Endothelial cell of hepatic sinusoid (primary cell): ENCODE measurements at regions not wholly inside any gene's neighbourhood (a gene's known extent, or its start where the extent isn't known, plus 50 kb on each side); places are given as distances from the start of the nearest gene placed in this dataset.

ENCODE experiments used
- in situ Hi-C: cut with HindIII; loops from 2 replicates; pipeline ENCODE4 v1.10.0; 2017; ENCODE audit warnings: low sequenced_read_pairs

- in situ Hi-C loops, result no loop called here
Measured at GRCh38 chrX:45368705-45369104, 168.0 kb upstream of the DIPK2B start.

- in situ Hi-C loops, result no loop called here
Measured at GRCh38 chrX:45363596-45363995, 162.9 kb upstream of the DIPK2B start.

- in situ Hi-C loops, result no loop called here
Measured at GRCh38 chrX:45360571-45360970, 159.9 kb upstream of the DIPK2B start.

DNA sequence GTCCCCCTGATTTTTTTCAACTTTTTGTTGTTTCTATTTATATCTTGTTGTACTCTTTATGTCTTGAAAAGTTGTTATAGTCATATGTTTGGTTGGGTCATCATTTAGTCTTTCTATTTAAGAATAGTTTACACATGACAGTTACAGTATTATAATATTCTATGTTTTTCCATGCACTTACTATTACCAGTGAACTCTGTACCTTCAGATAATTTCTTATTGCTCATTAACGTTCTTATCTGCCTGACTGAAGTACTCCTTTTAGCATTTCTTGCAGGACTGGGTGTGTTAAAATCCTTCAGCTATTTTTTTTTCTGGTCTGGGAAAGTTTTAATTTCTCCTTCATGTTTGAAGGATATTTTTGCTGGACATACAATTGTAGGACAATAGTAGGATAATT is 157.7 kb upstream of the DIPK2B start:
- in situ Hi-C loops, result no loop called here

GRCh38 chrX:45353456-45353855 is 152.8 kb upstream of the DIPK2B start:
- in situ Hi-C loops, result no loop called here

- in situ Hi-C loops, result no loop called here
Measured at GRCh38 chrX:45352611-45353010, 151.9 kb upstream of the DIPK2B start.

GRCh38 chrX:45351478-45351877 is 150.8 kb upstream of the DIPK2B start:
- in situ Hi-C loops, result no loop called here

GRCh38 chrX:45348296-45348695 is 147.6 kb upstream of the DIPK2B start:
- in situ Hi-C loops, result no loop called here

- in situ Hi-C loops, result no loop called here
Measured at GRCh38 chrX:45347877-45348276, 147.2 kb upstream of the DIPK2B start.

- in situ Hi-C loops, result no loop called here
Measured at GRCh38 chrX:45344594-45344993, 143.9 kb upstream of the DIPK2B start.

DNA sequence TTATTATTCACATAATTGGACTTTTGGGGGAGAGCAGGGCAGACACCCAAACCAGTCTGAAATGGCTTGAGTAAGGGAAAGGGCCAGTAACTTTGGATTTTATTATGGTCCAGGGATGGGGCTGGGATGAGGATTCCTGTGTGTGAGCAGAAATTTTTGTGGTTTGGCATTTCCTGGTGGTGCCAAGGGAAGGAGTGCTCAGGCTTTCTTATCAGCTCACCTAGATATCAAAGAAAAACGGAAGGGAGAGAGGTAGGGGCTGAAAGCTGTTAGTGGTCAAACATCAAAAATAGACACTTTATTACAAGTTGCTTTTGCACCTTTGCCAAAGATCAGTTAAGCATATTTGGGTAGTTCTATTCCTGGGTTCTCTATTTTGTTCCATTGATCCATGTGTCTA is 128.5 kb upstream of the DIPK2B start:
- in situ Hi-C loops, result no loop called here

DNA sequence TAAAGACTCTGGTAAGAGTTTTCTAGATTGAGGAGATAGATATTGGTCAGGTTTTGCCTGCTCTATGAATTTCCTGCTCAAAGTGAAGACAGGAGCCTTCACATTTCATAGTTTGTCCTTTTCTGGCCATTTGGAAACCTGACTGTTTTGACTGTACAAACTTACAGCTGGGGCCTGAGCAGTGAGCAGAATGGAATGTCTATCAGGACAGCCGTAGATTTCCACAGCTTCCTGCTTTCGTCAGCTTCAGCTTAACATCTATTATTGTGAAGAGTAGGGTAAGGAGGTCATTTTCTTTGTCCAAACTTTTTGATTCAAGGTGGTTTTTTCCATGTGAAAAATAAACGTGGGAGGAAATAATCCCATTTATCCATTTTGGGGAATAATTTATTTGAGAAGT is 124.3 kb upstream of the DIPK2B start:
- in situ Hi-C loops, result loop anchor here (25.0 kb wide), 1 partner anchor 437 kb away; no protein-coding TSS in a partner anchor

DNA sequence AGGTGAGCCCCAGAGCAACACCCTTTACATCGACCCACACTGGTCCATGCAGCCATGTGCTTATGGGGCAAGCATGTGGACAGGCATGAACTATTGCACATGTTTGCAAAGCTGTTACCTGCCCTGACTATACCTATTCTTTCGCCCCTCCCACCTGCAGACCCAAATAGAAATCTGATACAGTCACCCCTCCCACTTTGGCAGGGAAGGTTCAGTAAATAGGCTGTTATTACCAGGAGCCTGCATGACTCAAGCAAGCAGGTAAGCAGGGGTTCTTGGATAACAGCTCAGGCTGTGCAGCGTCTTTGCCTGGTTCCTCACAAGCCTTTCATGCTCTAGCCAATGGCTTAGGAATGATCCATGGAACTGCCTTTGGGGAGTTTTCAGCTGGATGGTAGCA is 122.7 kb upstream of the DIPK2B start:
- in situ Hi-C loops, result loop anchor here (25.0 kb wide), 1 partner anchor 439 kb away; no protein-coding TSS in a partner anchor

DNA sequence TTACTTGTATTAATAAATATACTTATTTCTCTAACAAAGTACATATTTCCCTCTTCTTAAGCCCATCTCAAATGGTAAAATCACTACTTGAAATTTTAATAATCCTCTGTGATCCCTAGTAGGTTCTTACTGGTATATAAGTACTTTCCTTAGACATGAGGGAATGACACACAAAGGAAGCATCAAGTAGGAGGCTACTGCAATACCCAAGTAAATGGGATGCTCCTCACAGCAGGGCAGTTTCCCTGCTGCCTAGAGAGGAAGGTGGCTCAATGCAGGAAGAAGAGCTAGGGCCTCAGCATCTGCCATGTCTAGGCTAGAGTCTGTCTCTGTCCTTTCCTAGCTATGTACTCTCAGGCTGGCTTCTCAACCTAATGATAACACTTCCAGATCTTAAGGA is 122.1 kb upstream of the DIPK2B start:
- in situ Hi-C loops, result loop anchor here (25.0 kb wide), 1 partner anchor 439 kb away; no protein-coding TSS in a partner anchor

DNA sequence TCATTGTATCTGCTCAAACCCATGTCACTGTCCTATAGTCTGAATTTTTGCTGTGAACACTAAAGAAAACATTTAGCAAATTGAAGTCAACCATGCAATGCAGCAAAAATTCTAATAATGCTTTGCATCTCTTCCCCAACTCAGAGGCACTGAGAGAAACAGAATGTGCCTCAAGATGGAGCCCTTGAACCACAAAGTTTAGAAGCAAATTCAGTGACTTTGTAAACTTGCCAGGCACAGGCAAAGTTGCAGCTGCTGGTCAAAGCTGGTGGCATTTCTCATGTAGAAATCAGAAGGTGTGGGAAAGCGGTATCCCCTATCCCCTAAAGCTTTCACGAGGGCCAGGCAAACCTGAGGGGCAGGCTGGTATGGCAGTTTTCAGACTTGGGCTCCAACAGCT is 121.7 kb upstream of the DIPK2B start:
- in situ Hi-C loops, result loop anchor here (25.0 kb wide), 1 partner anchor 440 kb away; no protein-coding TSS in a partner anchor

GRCh38 chrX:45320191-45320590 is 119.5 kb upstream of the DIPK2B start:
- in situ Hi-C loops, result loop anchor here (25.0 kb wide), 1 partner anchor 442 kb away; no protein-coding TSS in a partner anchor

DNA sequence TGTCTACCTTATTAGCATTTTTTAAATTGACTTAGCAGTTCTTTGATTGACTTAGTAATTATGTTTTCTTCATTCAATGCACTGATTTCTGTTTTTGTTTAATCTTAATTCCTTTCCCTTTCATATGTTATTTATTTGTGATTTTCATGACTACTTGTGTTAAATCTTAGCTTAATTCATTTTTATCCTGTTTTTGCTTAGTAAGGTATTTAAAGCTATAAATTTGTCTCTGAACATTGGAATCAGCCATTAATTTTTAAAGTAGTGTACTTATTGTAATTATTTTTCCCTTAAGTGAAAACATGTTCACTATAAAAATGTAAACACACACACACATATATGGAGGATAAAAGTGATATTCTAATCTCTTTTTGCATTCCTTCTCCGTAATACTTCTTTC is 109.1 kb upstream of the DIPK2B start:
- in situ Hi-C loops, result loop anchor here (25.0 kb wide), 1 partner anchor 452 kb away; no protein-coding TSS in a partner anchor

DNA sequence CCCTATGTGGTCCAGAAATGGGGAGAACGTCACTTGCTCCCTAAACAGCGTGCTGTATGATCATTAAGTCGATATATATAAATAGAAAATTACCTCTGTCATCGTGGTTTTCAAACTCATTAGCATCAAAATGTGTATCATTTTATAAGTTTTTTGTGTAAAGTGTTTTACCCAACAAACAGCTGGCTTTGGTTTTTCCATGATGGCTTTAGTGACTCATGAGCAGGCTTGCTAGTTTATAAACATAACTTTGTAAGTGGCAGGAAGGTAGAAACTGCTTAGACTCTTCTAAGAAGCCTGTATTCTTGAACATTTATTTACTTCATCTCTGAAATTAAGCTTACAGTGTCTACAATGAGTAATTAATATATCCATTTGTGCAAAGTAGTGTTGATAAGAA is 108.4 kb upstream of the DIPK2B start:
- in situ Hi-C loops, result loop anchor here (25.0 kb wide), 1 partner anchor 453 kb away; no protein-coding TSS in a partner anchor

DNA sequence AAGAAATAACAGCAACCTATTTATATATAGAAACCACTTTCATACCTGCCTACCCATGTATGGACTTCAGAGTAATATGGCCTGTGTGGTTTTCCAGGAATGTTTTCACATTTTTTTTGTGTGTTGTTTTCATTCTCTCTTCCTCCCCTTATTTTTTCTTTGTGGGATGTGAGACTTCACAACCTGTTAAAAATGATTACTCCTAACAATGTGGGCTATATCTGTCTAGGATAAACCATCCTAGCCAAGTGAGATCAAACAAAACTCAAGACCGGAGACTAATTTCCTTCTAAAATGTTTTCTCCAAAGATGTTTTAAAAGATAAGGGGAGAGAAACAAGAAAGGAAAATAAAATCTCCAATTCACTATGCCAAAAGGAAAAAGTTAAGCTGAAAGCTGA is 106.1 kb upstream of the DIPK2B start:
- in situ Hi-C loops, result loop anchor here (25.0 kb wide), 1 partner anchor 456 kb away; no protein-coding TSS in a partner anchor

DNA sequence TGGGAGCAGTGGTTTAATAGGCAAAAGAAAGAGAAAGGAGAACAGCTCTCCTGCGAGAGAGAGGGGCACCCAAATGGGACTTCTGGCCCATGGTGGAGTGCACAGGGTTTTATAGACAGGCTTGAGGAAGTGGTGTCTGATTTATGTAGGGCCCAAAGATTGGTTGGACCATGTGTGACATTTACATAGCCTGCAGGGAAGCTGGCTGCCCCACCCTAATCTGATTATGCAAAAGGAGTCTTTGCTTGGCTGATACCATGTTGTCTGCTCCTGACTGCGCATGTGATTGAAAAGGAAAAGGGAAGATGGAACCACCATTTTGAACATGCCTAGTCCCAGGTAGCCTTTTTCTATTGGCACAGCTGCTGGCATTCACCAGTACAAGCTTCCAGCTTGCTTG is 100.0 kb upstream of the DIPK2B start:
- in situ Hi-C loops, result loop anchor here (25.0 kb wide), 1 partner anchor 462 kb away; no protein-coding TSS in a partner anchor

DNA sequence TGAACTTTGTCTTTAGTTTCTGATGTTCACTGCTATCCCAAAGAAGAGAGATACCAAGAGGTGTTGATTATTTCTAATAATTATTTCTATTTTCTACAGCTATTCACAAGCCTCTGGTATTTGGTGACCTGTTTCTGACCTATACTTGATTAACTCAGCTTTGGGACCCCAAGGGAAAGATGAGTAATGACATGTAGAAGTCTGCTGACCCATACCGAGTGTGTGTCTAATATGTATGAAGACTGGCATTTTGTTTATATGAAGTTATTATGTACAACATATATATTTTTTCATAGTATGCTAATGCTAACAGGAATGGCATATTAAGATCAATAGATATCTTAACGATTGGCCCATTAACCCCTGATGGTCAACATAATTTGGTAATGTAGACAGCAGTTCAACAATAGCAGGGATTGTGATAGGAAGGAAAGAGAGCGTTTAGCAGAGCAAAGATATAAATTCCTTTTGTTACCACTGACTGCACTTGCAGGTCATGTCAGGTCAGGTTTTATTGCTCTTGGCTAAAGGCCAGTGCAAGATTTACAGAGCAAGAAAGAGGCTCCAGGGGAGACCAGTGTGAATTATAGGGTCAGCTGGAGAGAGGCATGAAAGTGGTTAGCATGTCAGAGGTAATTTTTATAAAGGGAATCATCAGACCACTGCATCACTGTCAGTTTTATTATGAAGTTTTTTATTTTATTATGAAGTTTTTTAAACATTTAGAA is 94.7 kb upstream of the DIPK2B start:
- in situ Hi-C loops, result no loop called here

DNA sequence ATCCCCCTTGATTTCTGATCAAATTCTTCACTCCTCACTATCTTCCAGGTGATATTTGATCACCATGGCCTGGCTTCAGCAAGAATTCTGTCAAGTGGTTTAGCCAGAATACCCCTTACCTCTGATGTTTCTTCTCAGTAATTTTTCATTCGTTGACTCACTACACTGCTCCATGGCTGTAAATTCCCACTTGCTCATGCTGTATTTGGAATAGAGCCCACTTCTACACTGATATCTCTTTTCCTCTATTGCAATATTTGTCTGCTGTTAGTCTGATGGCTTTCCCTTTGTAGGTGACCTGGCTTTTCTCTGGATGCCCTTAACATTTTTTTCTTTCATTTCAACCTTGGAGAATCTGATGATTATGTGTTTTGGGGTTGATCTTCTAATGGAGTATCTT is 73.9 kb upstream of the DIPK2B start:
- in situ Hi-C loops, result no loop called here

GRCh38 chrX:45267007-45267406 is 66.3 kb upstream of the DIPK2B start:
- in situ Hi-C loops, result no loop called here
